Kidney tubule cell (primary cell): ENCODE measurements at regions not wholly inside any gene's neighbourhood (a gene's known extent, or its start where the extent isn't known, plus 50 kb on each side); places are given as distances from the start of the nearest gene placed in this dataset.
"Not testable (repeated sequence)": the region's sequence is repeated elsewhere in the genome, so short reads cannot be mapped to it uniquely, and the experiment has no call there.

ENCODE experiments used
- DNase-seq: peaks from one replicate; pipeline ENCODE4 v3.0.0-alpha.2; 2018; ENCODE audit warnings: low spot score

GRCh38 chr6:90676516-90677300 is 89.8 kb upstream of the MAP3K7 start:
- DNase-seq: no peak

GRCh38 chr6:90675107-90675506 is 88.2 kb upstream of the MAP3K7 start:
- not testable (repeated sequence) for DNase-seq

GRCh38 chr6:90674077-90674476 is 87.2 kb upstream of the MAP3K7 start:
- not testable (repeated sequence) for DNase-seq

- no peak for DNase-seq
These were observed 83.0 kb upstream of the MAP3K7 start for GRCh38 chr6:90669846-90670245.

DNA sequence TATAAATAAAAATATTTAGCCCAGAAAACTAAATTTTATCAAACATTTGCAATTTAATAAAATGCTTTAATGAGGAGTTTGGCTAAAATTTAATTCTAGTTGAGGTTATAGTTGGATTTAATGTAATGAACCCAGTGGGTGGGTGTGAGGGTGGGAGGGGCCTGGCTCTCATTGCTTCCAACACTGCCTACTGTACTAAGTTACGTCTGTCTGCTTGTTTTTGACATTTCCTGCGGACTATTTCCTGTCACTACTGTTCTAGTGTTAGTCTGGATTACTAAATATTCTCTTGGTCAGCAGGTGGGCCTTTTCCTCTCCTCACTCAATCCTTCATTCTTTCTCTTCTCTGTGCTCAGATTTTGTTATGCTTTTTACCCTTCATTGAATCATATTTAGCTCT is 82.5 kb upstream of the MAP3K7 start:
- DNase-seq: no peak

DNA sequence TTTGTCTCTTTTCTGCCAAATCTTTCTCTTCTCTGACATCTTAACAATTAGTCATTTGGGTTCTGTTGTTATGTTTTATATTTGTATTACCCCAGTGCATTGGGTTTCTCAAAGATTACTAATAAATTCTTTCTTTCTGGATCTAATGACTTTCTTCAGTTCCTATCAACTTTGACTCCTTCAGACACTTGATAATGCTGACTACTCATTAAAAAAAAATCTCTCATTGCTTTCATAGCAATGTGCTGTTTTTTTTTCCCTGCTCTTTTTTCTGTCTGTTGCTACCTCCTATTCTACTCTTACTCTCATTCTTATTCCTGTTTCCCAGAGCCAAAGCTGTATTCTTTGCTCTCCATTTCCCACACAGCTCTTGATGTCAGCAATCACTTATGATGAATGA is 81.3 kb upstream of the MAP3K7 start:
- DNase-seq: no peak

DNA sequence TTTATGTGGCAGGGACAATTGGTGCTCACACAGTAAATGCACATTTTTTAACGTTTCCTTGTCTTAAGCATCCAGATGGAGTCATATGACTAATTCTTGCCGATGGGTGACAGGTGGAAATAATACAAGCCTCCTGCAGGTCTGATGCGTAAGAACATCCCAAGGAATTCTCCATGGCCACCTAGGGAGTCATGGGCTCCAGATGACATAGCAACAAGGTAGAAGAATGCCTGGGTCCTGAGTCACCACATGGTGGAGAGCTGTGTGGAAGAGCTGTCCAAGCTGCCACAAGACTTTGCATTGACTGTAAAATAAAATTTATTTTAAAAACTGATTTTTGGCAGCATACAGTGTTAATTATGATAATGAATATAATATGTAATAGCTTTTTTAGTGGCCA is 77.0 kb upstream of the MAP3K7 start:
- peak; percentile 63 for DNase-seq

GRCh38 chr6:90663106-90663505 is 76.2 kb upstream of the MAP3K7 start:
- no peak for DNase-seq

DNA sequence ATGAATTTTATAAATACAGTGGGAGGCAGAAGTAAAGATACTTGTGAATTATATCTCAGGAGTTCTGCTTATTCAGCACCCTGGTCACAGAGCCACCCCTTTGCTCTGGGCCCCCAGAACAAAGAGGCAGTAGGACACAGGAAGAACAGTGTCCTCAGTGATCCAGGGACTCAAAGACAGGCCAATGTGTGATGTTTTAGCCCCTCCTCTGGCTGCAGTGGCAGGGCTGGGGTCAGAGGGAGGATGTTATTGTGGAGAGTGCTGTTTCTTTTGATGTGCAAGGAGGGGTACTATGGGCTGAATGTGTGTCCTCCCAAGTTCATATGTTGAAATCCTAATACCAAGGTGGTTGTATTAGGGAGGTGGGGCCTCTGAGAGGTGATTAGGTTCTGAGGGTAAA is 74.1 kb upstream of the MAP3K7 start:
- no peak for DNase-seq

DNA sequence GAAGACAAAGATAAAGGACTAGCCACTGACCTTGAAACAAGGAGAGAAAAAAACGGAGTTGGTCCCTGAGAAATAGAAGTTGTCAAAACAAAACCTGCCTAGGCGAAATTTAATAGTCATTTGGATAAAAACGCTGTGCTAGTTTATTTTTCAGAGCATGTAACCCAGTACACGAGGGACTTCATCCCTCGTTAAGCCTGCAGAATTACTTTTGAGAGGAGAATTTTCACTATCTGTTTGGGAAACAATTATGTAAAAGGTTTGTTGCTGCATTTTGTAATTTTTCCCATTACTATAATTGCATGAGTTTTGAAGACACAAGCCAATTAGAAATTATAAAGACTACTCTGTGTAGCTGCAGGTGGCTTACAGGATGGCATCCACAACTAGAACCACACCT is 71.6 kb upstream of the MAP3K7 start:
- DNase-seq: no peak

- no peak for DNase-seq
These were observed 69.5 kb upstream of the MAP3K7 start for GRCh38 chr6:90656325-90656724.

DNA sequence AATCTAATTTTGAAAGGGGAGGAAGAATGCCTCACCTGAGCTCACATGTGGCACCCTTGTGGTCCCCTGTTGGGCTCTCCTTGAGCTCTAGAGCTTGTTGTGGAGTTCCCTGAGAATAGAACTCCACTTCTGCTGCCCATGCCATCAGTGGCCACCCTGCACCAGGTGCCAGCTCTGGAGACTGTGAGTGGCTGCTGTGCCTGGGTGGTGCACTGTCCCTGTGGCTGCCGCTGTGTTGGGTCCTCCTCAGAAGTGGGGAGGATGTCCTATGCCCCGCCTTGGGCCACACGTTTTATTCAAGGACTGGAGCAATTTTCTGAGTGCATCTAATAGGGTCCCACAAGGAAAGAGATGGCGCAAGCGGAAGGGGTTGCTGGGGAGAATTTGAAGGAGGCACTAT is 67.9 kb upstream of the MAP3K7 start:
- no peak for DNase-seq

- no peak for DNase-seq
These were observed 67.3 kb upstream of the MAP3K7 start for GRCh38 chr6:90654166-90654565.

- no peak for DNase-seq
These were observed 66.9 kb upstream of the MAP3K7 start for GRCh38 chr6:90653750-90654149.

DNA sequence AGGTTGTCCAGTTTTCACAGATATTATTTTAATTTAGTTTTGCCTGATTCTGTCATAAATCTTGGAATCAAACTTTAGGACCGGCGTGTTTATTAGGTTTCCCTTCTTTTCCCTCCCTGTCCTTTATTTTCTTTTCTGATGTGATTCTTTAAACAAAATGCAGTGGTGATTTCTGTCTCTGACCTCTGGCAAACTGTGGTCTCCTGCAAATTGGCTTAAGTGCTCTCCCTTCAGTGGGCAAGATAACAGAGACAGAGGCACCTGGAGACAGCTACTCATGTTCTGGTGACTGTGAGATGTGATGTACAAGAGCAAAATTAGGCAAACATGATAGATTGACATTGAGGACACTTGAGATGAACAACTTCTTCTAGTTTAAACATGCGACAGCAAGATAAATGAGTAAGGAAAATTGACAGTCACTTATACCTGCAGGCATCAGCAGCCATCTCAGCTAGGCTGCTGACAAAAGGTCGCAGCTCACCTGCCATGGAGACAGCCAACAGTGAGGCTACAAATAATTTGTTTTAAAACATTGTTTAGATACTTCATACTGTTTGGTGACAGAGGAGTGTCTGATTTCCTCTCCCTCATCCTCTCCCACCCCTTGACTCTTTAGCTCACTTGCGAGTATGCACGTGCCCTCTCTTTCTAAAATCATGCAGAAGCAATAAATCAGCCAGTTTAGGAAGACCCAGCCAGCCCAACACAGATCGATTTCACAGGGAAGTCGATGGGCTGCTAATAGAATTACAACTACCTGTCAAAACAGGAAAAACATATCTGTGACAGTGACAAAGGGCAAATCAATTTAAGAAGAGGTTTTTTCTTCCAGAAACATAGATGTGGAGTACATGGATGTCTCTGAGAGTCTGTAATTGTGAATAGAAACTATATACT is 63.4 kb upstream of the MAP3K7 start:
- DNase-seq: no peak

- DNase-seq: no peak
These were observed 62.0 kb upstream of the MAP3K7 start for GRCh38 chr6:90648873-90649272.

GRCh38 chr6:90646940-90647339 is 60.1 kb upstream of the MAP3K7 start:
- DNase-seq: no peak

DNA sequence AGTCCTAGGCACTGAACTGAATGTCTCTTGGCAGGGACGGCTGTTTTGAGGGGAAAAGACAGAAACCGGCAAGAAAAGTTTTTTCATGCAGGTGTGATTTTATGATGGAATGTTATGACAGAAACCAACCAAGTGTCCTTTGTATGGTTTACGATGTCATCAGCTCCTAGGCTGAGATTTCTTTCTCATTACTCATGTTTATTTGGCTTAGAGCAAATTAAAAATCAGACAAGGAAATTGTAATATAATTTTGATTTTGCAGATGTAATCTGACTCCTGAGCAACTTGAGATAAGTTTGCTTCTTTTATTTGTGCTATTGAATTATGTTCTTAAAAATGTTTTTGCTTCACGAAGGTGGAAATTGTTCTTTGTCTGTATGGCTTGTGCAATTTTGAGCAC is 58.8 kb upstream of the MAP3K7 start:
- peak; percentile 37 for DNase-seq

DNA sequence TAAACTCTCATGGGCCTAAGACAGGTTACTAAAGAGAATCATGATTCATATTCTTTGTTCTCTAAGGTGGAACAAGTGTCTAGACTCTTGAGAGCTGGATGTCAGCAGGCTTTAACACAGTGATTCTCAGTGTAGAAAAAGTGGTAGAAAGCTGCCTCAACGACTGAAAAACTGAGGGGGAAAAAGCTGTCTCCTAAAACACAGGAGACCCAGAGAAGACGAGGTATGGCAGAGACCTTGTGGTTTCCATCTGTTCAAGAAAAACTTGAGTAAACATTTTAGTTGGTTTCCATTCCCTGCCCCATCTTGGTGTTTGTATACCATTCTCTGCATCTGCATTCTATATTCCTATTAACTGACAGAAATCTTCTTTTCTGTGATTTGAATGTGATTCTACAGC is 57.6 kb upstream of the MAP3K7 start:
- DNase-seq: no peak

- no peak for DNase-seq
These were observed 56.5 kb upstream of the MAP3K7 start for GRCh38 chr6:90643381-90643780.

- no peak for DNase-seq
These were observed 50.4 kb upstream of the MAP3K7 start for GRCh38 chr6:90637320-90637719.
